Lower leg skin (tissue), 3 donors: ENCODE measurements at regions not wholly inside any gene's neighbourhood (a gene's known extent, or its start where the extent isn't known, plus 50 kb on each side); places are given as distances from the start of the nearest gene placed in this dataset.

ENCODE experiments used
- CTCF ChIP-seq, 3 donors: fragments of 450-650 bp; IDR thresholded peaks; one replicate each; pipeline ENCODE4 v1.5.1; 2016; ENCODE audit warnings: antibody characterized with exemption in 3 of 3, mild to moderate bottlenecking in 3 of 3, moderate library complexity in 2 of 3
- POLR2A ChIP-seq, 2 donors: fragments of 450-650 bp; IDR thresholded peaks; one replicate each; pipeline ENCODE4 v1.6.1; 2016 to 2017; ENCODE audit warnings: antibody characterized with exemption in 2 of 2, mild to moderate bottlenecking in 1 of 2, moderate library complexity in 1 of 2

GRCh38 chr20:59459586-59459985 lies 144.8 kb upstream of the PHACTR3 start:
- TF ChIP-seq POLR2A (IDR thresholded peaks at IDR 0.05) (no peak), CTCF (IDR thresholded peaks at IDR 0.05) (no peak)
